Keratinocyte (primary cell): ENCODE measurements at regions not wholly inside any gene's neighbourhood (a gene's known extent, or its start where the extent isn't known, plus 50 kb on each side); places are given as distances from the start of the nearest gene placed in this dataset.

ENCODE experiments used
- DNase-seq: peaks from one replicate; pipeline ENCODE4 v3.0.0-alpha.2; 2011; ENCODE audit warnings: low read depth, missing footprints, low spot score
- FAIRE-seq: peaks from 2 replicates; lab custom pipeline; 2011; peaks lifted over from hg19 to GRCh38; lab: Jason Lieb, UNC
- H2AFZ ChIP-seq: 2 replicates; pipeline ENCODE4 v1.6.0; 2012; ENCODE audit warnings: low read length, control low read depth, inconsistent platforms; ENCODE audit not compliant: control insufficient read depth
- H3K27ac ChIP-seq: 2 replicates; pipeline ENCODE4 v1.5.1; 2011; ENCODE audit warnings: low read length; ENCODE audit not compliant: control insufficient read depth, insufficient read depth
- H3K27me3 ChIP-seq: 3 replicates; pipeline ENCODE4 v1.6.0; 2011; ENCODE audit warnings: low read length; ENCODE audit not compliant: control insufficient read depth, insufficient read depth; ENCODE audit errors: extremely low read depth
- H3K36me3 ChIP-seq, 2 experiments: 2 replicates in 1 of 2; 3 replicates in 1 of 2; pipeline ENCODE4 v1.5.1; 2011; ENCODE audit warnings: low read length in 2 of 2, mild to moderate bottlenecking in 1 of 2; ENCODE audit not compliant: control insufficient read depth in 2 of 2, insufficient read depth in 2 of 2; ENCODE audit errors: extremely low read depth in 1 of 2
- H3K4me1 ChIP-seq: 3 replicates; pipeline ENCODE4 v1.5.1; 2011; ENCODE audit warnings: low read length; ENCODE audit not compliant: control insufficient read depth, insufficient read depth; ENCODE audit errors: extremely low read depth
- H3K4me2 ChIP-seq: 3 replicates; pipeline ENCODE4 v1.6.0; 2011; ENCODE audit warnings: low read depth, low read length; ENCODE audit not compliant: control insufficient read depth, insufficient read depth; ENCODE audit errors: extremely low read depth
- H3K4me3 ChIP-seq, 3 experiments: fragments of 200-600 bp in 1 of 3; sonication (generic) in 1 of 3; 2 replicates in 2 of 3; 3 replicates in 1 of 3; pipeline ENCODE4 v1.5.1; 2011 to 2016; ENCODE audit warnings: low read length in 3 of 3, mild to moderate bottlenecking in 3 of 3, control low read depth in 2 of 3, inconsistent platforms in 1 of 3, low read depth in 1 of 3, mixed read lengths in 1 of 3, mixed run types in 1 of 3, moderate library complexity in 1 of 3; ENCODE audit not compliant: control insufficient read depth in 2 of 3, insufficient read depth in 2 of 3; ENCODE audit errors: extremely low read depth in 1 of 3
- H3K79me2 ChIP-seq: 2 replicates; pipeline ENCODE4 v1.6.0; 2012; ENCODE audit warnings: low read length; ENCODE audit not compliant: control insufficient read depth, insufficient read depth
- H3K9ac ChIP-seq: 3 replicates; pipeline ENCODE4 v1.6.0; 2011; ENCODE audit warnings: low read length; ENCODE audit not compliant: control insufficient read depth, insufficient read depth; ENCODE audit errors: extremely low read depth
- H3K9me1 ChIP-seq: 3 replicates; pipeline ENCODE4 v1.6.0; 2011; ENCODE audit warnings: low read length; ENCODE audit not compliant: control insufficient read depth, insufficient read depth; ENCODE audit errors: extremely low read depth
- H3K9me3 ChIP-seq: 2 replicates; pipeline ENCODE4 v1.5.1; 2012; ENCODE audit warnings: low read depth, low read length; ENCODE audit not compliant: control insufficient read depth
- H4K20me1 ChIP-seq: 3 replicates; pipeline ENCODE4 v1.6.0; 2011; ENCODE audit warnings: low read length; ENCODE audit not compliant: control insufficient read depth, insufficient read depth; ENCODE audit errors: extremely low read depth
- CTCF ChIP-seq, 3 experiments: IDR thresholded peaks in 1 of 3; conservative IDR thresholded peaks in 1 of 3; optimal IDR thresholded peaks in 1 of 3; 2 replicates in 2 of 3; 3 replicates in 1 of 3; pipeline versions ENCODE3 to v1.5.1; 2011; ENCODE audit warnings: low read length in 3 of 3, mild to moderate bottlenecking in 3 of 3, moderate library complexity in 2 of 3, control low read depth in 1 of 3, inconsistent platforms in 1 of 3; ENCODE audit not compliant: insufficient read depth in 2 of 3; ENCODE audit errors: extremely low read depth in 1 of 3
- EZH2 ChIP-seq: IDR thresholded peaks from one replicate; pipeline ENCODE4 v1.6.1; 2012; ENCODE audit warnings: inconsistent platforms, mild to moderate bottlenecking, low read length, moderate library complexity
- dilution Hi-C: fragments of 300-500 bp; cut with MboI; formaldehyde crosslinking; loops from one replicate; pipeline ENCODE4 v1.7.0; 2020; ENCODE audit warnings: low sequenced_read_pairs; ENCODE audit not compliant: extremely low pct_ligation_motif_present

GRCh38 chr11:116042146-116042545 is 537.9 kb upstream of the CADM1 start:
- Histone ChIP-seq H3K27ac (no peak overlapping the region), H3K79me2 (no peaks in the 10 kb centered on the region), H3K9me1 (no peaks in the 10 kb centered on the region), H3K36me3 (no peaks in the 10 kb centered on the region), H3K4me2 (no peak overlapping the region), H4K20me1 (no peaks in the 10 kb centered on the region), H3K4me3 (no peak overlapping the region), H3K9me3 (no peaks in the 10 kb centered on the region), H3K9ac (no peak overlapping the region), H2AFZ (no peak overlapping the region), H3K27me3 (no peaks in the 10 kb centered on the region), H3K4me1 (no peaks in the 10 kb centered on the region)
- no peak for FAIRE-seq
- dilution Hi-C loops, result no loop called here
- TF ChIP-seq EZH2, result no peak
- TF ChIP-seq CTCF (optimal IDR thresholded peaks at IDR 0.05 in 1 of 3, IDR thresholded peaks at IDR 0.05 in 1 of 3, conservative IDR thresholded peaks at IDR 0.05 in 1 of 3; ENCODE audit: extremely low read depth in 1 of 3, insufficient read depth in 2 of 3, low read length in 3 of 3), result no peak
- no peak for DNase-seq

GRCh38 chr11:116037861-116038260 is 533.6 kb upstream of the CADM1 start:
- Histone ChIP-seq H4K20me1 (no peaks in the 10 kb centered on the region), H3K27ac (no peak overlapping the region), H3K9me1 (no peaks in the 10 kb centered on the region), H3K79me2 (no peaks in the 10 kb centered on the region), H3K4me3 (no peak overlapping the region), H3K36me3 (no peaks in the 10 kb centered on the region), H3K9ac (no peak overlapping the region), H3K4me1 (no peaks in the 10 kb centered on the region), H3K27me3 (peaks cover 2% of the 10 kb centered on the region), H3K4me2 (no peak overlapping the region), H2AFZ (no peak overlapping the region), H3K9me3 (no peaks in the 10 kb centered on the region)
- no peak for DNase-seq
- FAIRE-seq, result no peak
- TF ChIP-seq CTCF (optimal IDR thresholded peaks at IDR 0.05 in 1 of 3, IDR thresholded peaks at IDR 0.05 in 1 of 3, conservative IDR thresholded peaks at IDR 0.05 in 1 of 3; ENCODE audit: extremely low read depth in 1 of 3, insufficient read depth in 2 of 3, low read length in 3 of 3), result no peak
- TF ChIP-seq EZH2, result no peak
- dilution Hi-C loops, result no loop called here
